ENCODE measurements at regions not wholly inside any gene's neighbourhood (a gene's known extent, or its start where the extent isn't known, plus 50 kb on each side); places are given as distances from the start of the nearest gene placed in this dataset.

DNA sequence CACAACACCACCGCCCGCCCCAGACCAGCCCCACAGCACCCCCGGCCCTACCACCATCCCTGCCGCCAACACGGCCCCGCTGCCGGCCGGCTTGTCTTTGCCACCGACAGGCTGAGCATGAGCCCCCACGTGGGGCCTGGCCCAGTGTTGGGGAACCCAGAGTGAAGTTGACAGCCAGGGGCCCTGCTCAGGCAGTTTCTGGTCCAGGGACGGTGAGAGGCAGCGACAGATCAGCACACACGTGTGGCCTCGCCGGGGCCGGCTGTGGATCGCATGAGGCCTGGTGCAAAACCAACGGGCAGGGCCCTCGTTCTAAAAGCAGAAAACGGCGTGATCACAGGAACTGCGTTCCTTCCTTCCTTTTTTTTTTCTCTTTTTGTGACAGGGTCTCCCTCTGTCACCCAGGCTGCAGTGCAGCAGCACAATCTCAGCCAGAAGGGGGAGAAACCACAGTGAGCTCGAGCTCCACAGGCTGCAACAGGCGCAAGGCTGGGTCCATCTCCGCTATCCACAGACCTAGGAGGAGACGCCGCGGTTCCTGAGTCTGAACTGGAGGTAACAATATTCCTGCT lies 50.5 kb upstream of the FBRSL1 start:
- no peak for TF ChIP-seq CTCF (conservative IDR thresholded peaks at IDR 0.05; ENCODE audit: low read depth, low read length)
- DNase-seq (ENCODE audit: low read depth) = no peak
- no peak overlapping the region for H3K4me3 ChIP-seq (ENCODE audit: low read length)

DNA sequence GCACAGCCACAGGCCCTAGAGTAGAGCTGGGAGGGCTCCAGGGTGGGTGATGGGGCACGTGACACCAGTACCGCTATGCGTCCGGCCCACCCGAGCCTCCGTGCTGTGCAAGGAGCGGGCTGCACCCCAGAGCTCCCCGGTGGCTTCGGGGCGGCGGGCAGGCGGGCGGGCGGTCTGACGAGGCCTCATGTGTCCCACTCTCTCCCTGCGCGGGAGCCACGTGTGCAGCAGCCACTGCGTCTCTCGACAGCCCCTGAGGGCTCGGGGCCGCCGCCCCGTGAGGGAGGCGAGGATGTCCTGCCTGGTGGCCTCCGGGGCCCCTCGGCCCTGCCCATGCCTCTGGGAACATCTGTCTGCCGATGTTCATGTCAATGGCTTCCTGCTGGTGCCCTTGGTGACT lies 51.2 kb upstream of the FBRSL1 start:
- no peak for TF ChIP-seq CTCF (conservative IDR thresholded peaks at IDR 0.05; ENCODE audit: low read depth, low read length)
- no peak overlapping the region for H3K4me3 ChIP-seq (ENCODE audit: low read length)
- no peak for DNase-seq (ENCODE audit: low read depth)

GRCh38 chr12:132437943-132438700 lies 51.8 kb upstream of the FBRSL1 start:
- no peak for DNase-seq (ENCODE audit: low read depth)
- no peak for TF ChIP-seq CTCF (conservative IDR thresholded peaks at IDR 0.05; ENCODE audit: low read depth, low read length)
- H3K4me3 ChIP-seq (ENCODE audit: low read length) = no peak overlapping the region

- TF ChIP-seq CTCF (conservative IDR thresholded peaks at IDR 0.05; ENCODE audit: low read depth, low read length) = no peak
- H3K4me3 ChIP-seq (ENCODE audit: low read length) = no peak overlapping the region
- DNase-seq (ENCODE audit: low read depth) = no peak
Measured at GRCh38 chr12:132437252-132437932, 52.6 kb upstream of the FBRSL1 start.

GRCh38 chr12:132436791-132437251 lies 53.1 kb upstream of the FBRSL1 start:
- no peak for DNase-seq (ENCODE audit: low read depth)
- no peak overlapping the region for H3K4me3 ChIP-seq (ENCODE audit: low read length)
- TF ChIP-seq CTCF (conservative IDR thresholded peaks at IDR 0.05; ENCODE audit: low read depth, low read length) = no peak

GRCh38 chr12:132435486-132436187 lies 54.3 kb upstream of the FBRSL1 start:
- H3K4me3 ChIP-seq (ENCODE audit: low read length) = no peak overlapping the region
- no peak for DNase-seq (ENCODE audit: low read depth)
- TF ChIP-seq CTCF (conservative IDR thresholded peaks at IDR 0.05; ENCODE audit: low read depth, low read length) = no peak

Measured in retinal pigment epithelial cell (primary cell).